Colonic mucosa (tissue), 4 donors: ENCODE measurements at regions not wholly inside any gene's neighbourhood (a gene's known extent, or its start where the extent isn't known, plus 50 kb on each side); places are given as distances from the start of the nearest gene placed in this dataset.

Experiments
- DNase-seq: peaks from one replicate; pipeline ENCODE4 v3.0.0-alpha.2; 2020
- H3K27ac ChIP-seq: fragments of 200-600 bp; one replicate; pipeline ENCODE4 v1.8.0; 2021
- H3K27me3 ChIP-seq: fragments of 200-600 bp; one replicate; pipeline ENCODE4 v1.8.0; 2021
- H3K36me3 ChIP-seq: fragments of 200-600 bp; one replicate; pipeline ENCODE4 v1.8.0; 2021
- H3K4me1 ChIP-seq: fragments of 200-600 bp; one replicate; pipeline ENCODE4 v1.8.0; 2021; ENCODE audit warnings: mild to moderate bottlenecking
- H3K4me3 ChIP-seq: fragments of 200-600 bp; one replicate; pipeline ENCODE4 v1.8.0; 2021
- H3K9ac ChIP-seq, 2 donors: one replicate each; pipeline ENCODE4 v1.7.0; 2013; ENCODE audit warnings: control low read depth in 2 of 2, low read depth in 2 of 2, low read length in 2 of 2
- H3K9me3 ChIP-seq: fragments of 200-600 bp; one replicate; pipeline ENCODE4 v1.8.0; 2021
- intact Hi-C: fragments of 100-400 bp; cut with DNase I; formaldehyde crosslinking; loops from one replicate; pipeline ENCODE4 v1.14.1; 2022
- TF ChIP-seq, protein P1 (sequence below): fragments of 200-600 bp; IDR thresholded peaks from one replicate; pipeline ENCODE4 v1.8.0; 2022; ENCODE audit warnings: antibody characterized with exemption, mild to moderate bottlenecking
- donor health status: healthy.
- donor health status: DM: no; HTN: no; CAD: no.
- donor health status: DM: no; HTN: no; CAD: no.

GRCh38 chr13:105177265-105177900 lies 1358.1 kb downstream of the EFNB2 start:
- Histone ChIP-seq H3K4me1 (no peaks in the 10 kb centered on the region), H3K36me3 (no peaks in the 10 kb centered on the region), H3K27me3 (no peaks in the 10 kb centered on the region), H3K9ac (no peak overlapping the region), H3K27ac (no peak overlapping the region), H3K4me3 (no peak overlapping the region), H3K9me3 (no peaks in the 10 kb centered on the region)
- intact Hi-C loops, result no loop called here
- TF ChIP-seq, protein P1, sequence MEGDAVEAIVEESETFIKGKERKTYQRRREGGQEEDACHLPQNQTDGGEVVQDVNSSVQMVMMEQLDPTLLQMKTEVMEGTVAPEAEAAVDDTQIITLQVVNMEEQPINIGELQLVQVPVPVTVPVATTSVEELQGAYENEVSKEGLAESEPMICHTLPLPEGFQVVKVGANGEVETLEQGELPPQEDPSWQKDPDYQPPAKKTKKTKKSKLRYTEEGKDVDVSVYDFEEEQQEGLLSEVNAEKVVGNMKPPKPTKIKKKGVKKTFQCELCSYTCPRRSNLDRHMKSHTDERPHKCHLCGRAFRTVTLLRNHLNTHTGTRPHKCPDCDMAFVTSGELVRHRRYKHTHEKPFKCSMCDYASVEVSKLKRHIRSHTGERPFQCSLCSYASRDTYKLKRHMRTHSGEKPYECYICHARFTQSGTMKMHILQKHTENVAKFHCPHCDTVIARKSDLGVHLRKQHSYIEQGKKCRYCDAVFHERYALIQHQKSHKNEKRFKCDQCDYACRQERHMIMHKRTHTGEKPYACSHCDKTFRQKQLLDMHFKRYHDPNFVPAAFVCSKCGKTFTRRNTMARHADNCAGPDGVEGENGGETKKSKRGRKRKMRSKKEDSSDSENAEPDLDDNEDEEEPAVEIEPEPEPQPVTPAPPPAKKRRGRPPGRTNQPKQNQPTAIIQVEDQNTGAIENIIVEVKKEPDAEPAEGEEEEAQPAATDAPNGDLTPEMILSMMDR, result no peak
- no peak for DNase-seq

DNA sequence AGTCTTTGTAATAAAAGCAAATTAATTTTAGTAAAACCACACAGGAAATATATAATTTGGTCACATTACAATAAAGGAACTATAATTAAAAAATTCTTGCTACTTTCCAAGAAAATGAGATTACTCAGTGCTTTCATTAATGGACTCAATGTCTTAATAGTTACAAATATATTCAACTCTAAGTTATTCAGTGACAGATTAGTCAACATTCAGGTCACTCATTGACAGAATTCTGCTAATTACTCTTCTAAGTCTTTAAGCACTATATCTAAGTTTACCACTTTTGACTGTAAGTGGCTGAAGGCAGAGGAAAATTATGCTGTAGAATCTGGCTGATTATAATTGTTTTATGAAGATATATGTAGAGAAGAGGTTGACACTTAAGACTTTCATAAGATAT lies 1365.0 kb downstream of the EFNB2 start:
- intact Hi-C loops, result loop anchor here (5.0 kb wide), 1 partner anchor 1567 kb away; no protein-coding TSS in a partner anchor
- Histone ChIP-seq H3K36me3 (no peaks in the 10 kb centered on the region), H3K27me3 (no peaks in the 10 kb centered on the region), H3K4me3 (no peak overlapping the region), H3K27ac (no peak overlapping the region), H3K9ac (no peak overlapping the region), H3K9me3 (no peaks in the 10 kb centered on the region), H3K4me1 (no peaks in the 10 kb centered on the region)
- TF ChIP-seq, protein P1, result no peak
- no peak for DNase-seq

- Histone ChIP-seq H3K27ac (no peak overlapping the region), H3K9ac (no peak overlapping the region), H3K36me3 (no peaks in the 10 kb centered on the region), H3K9me3 (no peaks in the 10 kb centered on the region), H3K27me3 (no peaks in the 10 kb centered on the region), H3K4me3 (no peak overlapping the region), H3K4me1 (no peaks in the 10 kb centered on the region)
- TF ChIP-seq, protein P1, result no peak
- intact Hi-C loops, result no loop called here
- no peak for DNase-seq
These were observed 1367.2 kb downstream of the EFNB2 start for GRCh38 chr13:105168295-105168694.

DNA sequence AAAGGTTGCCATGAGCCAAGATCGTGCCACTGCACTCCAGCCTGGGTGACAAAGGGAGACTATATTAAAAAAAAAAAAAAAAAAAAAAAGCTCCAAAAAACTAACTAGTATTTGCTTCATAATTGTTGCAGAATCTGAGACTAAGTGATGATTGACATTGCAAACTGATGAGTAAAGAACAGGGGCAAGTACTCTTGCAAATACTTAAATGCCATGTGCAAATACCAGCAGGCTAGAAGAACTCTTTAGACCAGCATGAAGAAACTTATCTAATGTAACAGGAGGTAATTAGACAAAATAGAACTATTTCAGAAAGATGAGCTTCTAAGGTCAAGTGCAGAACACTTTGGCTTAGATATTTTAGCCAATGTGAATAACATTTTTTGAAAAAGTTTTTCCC lies 1368.1 kb downstream of the EFNB2 start:
- TF ChIP-seq, protein P1, result no peak
- Histone ChIP-seq H3K27me3 (no peaks in the 10 kb centered on the region), H3K9me3 (no peaks in the 10 kb centered on the region), H3K36me3 (no peaks in the 10 kb centered on the region), H3K4me3 (no peak overlapping the region), H3K9ac (no peak overlapping the region), H3K4me1 (no peaks in the 10 kb centered on the region), H3K27ac (no peak overlapping the region)
- intact Hi-C loops, result no loop called here
- no peak for DNase-seq

- Histone ChIP-seq H3K27ac (no peak overlapping the region), H3K4me1 (no peaks in the 10 kb centered on the region), H3K9me3 (no peaks in the 10 kb centered on the region), H3K36me3 (no peaks in the 10 kb centered on the region), H3K27me3 (no peaks in the 10 kb centered on the region), H3K4me3 (no peak overlapping the region), H3K9ac (no peak overlapping the region)
- TF ChIP-seq, protein P1, result no peak
- intact Hi-C loops, result no loop called here
- peak; percentile 19 for DNase-seq
These were observed 1369.9 kb downstream of the EFNB2 start for GRCh38 chr13:105165449-105166125.
